Limb (tissue), 2 donors: ENCODE measurements at regions not wholly inside any gene's neighbourhood (a gene's known extent, or its start where the extent isn't known, plus 50 kb on each side); places are given as distances from the start of the nearest gene placed in this dataset.

Source experiments
- DNase-seq, 2 donors: peaks; one replicate each; pipeline ENCODE4 v3.0.0-alpha.2; 2016; ENCODE audit errors: extremely low spot score in 2 of 2

DNA sequence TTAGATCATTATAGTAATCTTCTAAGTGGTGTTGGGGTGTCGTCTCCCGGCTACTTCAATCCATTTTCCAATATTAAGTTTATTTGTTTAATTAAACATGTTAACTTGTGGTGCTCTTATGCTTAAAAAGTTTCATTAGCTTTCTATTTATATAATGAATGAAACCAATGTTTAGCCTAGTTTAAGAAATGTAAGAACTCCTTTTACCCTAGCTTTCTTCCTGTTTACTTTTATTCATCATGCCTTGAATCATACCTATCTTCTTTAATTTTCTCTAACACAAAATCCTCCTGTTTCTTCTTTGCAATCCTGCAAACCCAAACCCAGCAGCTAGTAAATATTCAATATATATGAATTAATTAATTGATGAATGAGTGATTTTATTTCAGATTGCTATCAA is 1276.7 kb upstream of the PIK3C3 start:
- no peak for DNase-seq

DNA sequence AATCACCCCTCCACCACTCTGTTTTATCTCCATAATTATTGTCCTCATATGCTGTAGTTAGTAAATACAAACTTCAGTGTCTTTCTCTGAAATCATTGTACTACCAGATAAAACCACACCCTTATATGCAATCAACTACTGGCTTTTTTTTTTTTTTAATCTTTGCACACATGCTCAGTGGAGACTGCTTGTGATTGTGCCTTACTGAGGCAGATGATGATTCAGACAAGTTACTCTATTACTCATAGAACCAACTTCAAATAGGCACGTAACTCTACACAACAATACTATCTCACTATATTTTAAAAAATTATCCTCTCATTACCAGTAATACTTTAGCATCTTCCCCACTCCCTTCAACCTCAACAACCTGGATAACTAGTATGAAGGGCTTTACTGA is 1278.4 kb upstream of the PIK3C3 start:
- no peak for DNase-seq

DNA sequence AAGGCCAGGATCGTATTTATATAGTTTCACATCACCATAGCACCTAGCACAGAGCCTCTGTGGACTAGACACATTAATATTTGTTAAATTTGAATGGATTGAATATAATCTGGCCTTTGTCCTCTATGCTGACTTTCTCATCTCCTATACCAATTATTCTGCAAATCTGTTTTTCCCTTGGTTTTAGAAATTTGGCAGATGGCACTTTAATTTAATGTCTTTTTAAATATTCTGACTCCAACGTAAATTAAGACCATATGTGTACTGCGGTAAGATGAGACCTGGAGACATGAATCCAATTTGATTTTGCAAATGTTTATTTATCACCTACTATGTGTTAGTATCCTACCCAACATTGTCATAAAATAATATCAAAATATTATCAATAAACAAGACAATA is 1281.9 kb upstream of the PIK3C3 start:
- no peak for DNase-seq

DNA sequence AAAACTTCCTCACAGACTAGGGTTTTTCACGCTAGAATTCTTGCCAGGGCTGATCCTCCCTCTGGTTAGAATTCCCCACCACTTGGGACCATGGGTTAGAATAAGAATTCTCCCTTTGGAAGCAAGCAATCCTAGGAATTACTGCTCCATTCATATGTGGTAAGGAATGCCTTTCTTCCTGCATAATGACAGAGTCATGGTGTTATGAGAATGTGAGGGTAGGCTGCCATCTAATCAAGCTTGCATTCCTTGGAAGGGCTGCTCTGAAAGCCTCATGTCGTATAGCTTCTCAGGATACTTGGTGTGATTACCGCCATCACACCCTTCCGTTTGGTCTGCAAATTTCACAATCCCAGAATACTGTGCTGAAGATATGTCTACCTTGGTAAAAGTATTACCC is 1282.4 kb upstream of the PIK3C3 start:
- no peak for DNase-seq

DNA sequence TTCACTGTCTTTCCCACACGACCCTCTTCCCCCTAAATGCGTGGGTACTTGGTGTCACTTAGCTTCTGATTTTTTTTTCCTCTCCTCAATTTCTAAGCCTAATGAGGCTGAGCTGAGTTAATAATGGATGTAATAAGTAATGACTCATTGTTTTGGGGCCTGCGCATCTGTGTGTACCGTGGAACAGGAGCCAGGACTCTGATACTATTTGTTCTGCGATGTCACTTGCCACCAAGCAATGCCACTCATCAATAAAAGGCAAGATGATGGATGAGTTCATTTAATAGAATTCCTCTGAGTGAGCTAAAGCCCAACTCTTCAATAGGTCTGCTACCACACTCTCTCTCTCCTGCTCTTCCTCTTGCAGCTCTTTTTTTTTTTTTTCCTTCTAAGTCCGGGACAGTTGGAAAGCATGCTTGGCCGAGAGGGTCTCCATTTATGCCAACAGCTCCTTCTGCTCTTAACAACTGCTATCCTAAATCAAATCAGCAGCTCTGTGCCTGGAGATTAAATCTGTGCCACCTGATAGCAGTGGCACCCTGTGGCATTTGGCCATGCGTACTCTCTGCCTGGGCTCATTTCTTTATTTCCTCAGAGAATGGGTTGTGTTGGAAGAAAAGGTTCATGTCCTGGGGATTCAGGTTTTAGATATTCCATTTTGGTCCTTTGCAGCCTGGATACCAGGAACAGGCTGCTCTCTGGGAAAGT is 1284.2 kb upstream of the PIK3C3 start:
- DNase-seq, result no peak

DNA sequence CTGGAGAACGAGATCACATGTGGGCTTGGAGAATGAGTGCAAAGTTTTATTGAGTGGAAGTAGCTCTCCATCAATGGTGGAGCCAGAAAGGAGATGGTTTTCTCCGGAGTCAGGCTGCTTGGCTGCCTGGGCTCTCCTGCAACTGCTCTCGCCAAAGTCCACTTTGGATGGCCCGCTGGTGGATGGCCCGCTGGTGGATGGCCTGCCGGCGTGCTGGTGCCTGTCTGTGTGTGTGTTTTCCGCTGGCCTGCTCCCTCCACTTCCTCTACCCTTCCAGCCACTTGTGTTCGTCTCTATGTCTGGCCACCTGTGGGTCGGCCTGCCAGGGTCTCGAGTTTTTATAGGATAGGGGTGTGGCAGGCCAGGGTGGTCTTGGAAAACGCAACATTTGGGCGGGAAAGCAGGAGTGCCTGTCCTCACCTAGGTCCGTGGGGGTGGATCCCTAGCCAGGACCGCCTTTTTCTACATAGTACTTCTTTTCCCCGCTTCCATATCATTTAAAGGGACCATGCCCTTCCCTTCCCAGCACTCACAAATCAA is 1292.1 kb upstream of the PIK3C3 start:
- no peak for DNase-seq

DNA sequence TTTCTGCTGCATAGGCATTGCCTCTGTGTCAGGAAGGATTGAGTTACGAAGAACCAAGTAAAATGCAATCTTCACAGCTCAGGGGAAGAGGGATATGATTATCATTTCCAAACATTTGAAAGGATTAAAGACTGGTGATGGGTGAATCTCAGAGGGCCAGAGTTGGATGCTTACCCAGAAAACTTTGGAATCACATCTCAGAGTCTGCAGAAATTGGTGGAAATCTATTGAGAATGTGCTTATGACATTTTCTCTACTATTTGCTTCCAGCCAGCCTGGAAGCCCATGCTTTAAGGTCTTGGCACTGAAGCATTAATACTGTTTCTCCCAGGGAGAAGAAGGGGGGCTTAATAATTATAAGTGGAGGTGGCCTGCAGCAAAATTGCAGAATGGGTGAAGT is 1301.4 kb upstream of the PIK3C3 start:
- DNase-seq, result peak in 1 of 2 donors; percentile 40

DNA sequence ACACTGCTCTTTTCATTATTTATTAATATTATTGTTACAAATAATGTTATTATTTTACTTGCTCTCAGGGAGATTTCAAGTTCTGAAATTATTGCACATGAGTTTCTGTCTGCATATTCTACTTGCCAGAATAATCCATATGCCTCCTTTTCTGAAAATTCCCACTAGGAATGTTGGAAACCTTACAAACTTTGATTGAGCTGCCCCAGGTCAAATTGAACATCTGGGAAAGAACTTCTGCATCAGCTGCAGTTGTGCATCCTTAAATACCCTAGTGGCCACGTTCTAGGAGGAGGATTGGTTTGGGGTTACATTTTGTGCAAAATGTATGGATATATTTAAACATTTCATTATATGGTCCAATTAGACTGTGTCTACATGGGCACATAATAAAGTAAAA is 1302.7 kb upstream of the PIK3C3 start:
- peak in 1 of 2 donors; percentile 36 for DNase-seq

DNA sequence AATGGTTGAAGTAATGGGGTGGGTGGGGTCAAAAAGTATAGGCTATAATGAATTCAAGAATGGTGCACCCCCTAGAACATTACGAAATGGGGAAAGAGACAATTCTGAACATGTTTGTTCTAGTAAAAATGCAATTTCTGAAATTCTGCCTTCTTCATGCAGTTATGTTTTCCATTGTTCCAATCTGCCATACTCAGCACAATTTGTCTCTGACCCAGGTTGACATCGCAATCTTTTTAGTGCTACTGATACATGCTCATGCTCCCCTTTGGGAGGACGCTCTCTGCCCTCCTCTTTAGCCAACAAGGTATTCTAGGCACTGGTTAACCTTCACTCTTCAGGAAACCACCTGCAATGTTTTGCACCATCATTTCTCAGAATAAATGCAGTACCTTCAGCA is 1303.9 kb upstream of the PIK3C3 start:
- DNase-seq, result no peak

DNA sequence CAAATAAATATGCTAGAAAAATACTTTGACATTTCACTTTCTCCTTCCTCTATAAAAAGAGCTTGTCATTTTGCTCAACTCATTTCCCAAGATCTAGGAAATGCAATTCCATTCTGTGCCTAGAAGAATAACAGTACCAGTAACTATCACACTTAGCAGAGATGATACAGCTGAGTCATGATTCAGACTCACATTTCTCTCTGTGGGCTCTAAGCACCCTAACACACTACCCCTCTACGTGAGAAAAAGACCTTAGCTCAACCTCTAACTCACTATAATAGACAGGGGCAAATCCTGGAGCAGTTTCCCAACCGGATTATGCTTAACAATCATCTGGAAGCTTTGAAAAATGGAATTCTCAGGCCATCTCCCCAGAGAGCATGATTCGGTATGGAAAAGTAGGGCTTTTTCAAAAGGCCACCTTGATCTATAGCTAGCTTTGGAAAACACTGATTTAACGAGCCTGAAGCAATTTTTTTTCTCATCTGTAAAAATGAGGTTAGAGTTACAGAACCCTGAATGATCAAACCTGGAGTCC is 1312.3 kb upstream of the PIK3C3 start:
- DNase-seq, result no peak

DNA sequence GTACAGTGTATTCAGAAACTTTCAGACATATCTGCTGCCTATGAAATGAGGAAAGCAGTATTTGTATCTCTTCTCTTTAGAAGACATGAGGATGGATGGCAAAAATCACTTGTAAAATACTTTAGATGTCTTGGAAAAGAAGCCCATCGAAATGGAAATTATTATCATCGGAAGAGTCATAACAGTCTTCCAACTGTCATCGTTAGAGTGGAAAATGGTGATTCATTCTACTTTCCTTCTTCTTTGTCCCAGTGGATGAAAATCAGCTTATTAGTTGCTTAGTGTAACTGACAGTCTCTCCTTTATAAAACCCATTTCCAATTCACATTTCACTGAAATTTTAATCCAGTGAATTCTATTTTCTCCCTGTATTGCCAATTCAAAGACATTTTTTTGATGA is 1323.7 kb upstream of the PIK3C3 start:
- no peak for DNase-seq

DNA sequence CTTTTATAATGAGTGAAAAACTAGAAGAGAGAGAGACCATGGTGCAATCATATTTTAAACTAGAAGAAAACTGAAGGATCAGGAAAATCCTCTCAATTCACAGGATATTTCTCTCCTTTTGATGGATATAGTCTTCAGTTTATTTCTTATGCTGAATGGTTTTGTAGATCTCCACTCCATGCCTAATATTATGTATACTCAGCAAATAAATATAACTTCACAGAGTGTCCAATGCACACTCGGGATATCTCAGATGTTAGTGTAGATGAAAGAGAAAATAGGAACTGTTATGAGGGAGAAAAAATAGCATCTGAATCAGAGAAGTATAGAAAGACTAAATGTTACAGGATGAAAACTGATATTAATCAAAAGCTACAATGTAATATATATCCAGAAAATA is 1324.5 kb upstream of the PIK3C3 start:
- no peak for DNase-seq

DNA sequence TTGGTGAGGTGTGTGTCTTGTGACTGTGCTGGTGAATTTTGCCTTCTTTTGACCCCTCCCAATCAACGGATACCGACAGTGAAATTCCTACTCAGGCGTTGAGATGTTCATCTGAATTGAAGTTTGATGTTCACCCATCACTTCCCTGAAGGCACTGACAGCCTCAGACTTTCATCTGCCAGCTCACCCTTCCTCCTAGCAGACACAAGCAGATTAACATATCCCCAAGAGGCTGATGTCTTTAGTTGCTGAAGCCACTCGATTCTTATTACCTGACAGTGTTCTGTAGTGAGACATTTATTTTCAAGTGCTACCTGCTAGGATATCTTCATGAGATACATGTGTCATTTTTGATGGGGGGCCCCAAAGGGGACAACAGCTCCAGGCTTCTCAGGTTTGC is 1330.1 kb upstream of the PIK3C3 start:
- DNase-seq, result no peak

DNA sequence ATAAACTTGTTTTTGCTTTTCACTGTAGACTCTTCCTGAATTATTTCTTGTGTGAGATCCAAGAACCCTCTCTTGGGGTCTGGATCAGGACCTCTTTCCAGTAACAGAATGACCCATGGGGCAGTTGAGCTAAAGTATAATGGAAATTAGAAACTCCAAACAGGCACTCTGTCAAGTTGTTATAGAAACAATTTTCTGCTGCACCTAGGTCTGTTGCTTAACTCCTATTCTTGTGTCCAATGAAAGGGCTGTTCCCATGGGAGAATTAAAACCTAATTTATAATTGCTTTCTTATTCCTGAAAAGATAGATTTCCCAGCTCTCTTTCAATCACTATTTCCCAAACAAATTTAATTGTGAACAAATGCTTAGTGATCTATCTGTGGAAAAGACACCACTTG is 1341.3 kb upstream of the PIK3C3 start:
- DNase-seq, result no peak

DNA sequence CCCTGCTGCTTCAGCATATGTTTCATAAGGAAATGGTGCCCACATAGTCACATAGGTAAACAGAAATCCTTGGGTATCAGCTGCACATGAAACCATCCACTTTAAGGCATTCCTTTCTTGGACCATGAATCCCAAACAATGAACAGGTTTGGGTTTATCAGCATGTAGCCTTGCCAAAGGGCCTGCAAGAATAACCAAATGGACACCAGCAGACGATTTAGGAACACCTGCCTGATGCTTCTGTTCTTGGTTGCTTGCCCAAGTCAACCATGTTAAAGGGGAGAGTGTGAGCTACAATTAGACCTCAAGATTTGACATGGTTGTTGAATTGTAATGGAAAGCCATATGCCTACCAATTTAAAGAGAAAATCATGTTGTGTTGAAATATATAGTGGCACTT is 1342.7 kb upstream of the PIK3C3 start:
- DNase-seq, result no peak

DNA sequence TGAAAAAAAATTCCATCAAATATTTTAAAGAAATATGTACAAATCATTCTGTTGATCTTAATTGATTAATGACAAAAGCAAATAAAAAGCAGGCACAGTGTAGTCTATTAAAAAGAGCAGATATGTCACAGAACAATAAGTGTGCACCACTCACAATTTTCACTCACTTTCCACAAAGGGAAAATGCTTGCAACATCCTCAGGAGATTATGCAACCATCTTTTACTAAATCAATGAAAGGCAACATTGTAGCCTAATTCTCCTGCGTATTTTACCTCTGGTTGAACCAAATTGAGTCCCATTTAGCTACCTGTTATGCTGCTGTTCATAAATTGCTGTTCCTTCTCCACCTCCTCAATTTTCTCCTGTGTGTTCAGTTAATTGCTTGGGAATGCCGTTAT is 1346.8 kb upstream of the PIK3C3 start:
- no peak for DNase-seq

DNA sequence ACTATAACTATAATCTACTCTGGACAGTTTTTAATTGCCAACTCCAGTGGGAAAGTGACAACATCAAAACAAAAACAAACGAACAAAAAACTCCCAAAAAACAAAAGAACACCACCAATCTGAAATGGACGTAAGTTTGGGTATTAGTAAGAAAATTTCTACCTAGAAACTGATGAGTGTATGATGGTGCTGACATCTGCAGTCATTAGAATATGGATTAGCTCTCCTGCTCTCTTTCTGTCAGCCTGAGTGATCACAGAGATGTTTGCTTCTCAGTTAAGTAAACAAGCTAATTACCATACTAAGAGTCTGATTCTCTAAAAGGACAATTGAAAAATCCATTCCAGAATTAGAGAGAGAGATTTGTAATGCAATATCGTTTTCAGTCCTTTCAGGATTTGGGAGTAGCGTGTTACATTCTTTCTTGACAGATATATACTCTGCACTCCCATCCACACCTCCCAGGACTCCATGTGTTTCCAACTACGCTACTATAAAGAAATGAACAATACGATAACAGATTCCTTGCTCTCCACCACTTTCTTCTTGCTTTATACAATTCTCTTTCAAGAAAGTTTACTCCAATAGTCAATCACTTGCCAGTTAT is 1347.4 kb upstream of the PIK3C3 start:
- DNase-seq, result no peak

DNA sequence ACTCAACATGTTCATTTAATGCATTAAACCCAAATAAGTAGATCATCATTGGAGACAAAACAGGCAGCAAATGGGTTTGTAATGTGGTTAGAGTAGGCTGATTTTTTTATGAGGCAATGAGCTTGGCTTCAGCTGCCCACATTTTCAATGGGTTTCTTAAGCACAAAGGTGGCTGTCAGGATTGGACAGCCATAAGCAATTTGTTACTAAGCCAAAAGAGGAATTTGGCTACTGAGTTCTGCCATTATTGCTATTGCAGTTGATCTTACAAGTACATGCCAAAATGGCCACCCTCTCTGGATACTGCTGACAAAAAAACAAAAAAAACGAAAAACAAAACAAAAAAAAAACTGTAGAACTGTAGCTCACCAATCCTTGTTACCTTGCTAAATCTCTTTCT is 1348.0 kb upstream of the PIK3C3 start:
- no peak for DNase-seq

DNA sequence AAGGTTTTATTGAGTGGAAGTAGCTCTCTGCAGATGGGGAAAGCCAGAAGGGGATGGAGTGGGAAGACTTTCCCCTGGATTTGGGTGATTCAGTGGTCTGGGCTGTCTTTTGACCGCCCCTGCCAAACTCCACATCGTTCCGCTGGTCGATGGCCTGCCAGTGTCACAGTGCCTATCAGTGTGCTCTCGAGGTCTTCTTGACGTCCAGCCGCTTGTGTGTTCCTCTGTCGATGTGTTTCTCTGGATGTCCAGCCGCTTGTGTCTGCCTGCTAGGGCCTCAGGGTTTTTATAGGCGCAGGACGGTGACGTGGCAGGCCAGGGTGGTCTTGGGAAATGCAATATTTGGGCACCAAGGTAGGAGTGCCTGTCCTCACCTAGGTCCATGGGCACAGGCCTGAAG is 1371.4 kb upstream of the PIK3C3 start:
- DNase-seq, result no peak

DNA sequence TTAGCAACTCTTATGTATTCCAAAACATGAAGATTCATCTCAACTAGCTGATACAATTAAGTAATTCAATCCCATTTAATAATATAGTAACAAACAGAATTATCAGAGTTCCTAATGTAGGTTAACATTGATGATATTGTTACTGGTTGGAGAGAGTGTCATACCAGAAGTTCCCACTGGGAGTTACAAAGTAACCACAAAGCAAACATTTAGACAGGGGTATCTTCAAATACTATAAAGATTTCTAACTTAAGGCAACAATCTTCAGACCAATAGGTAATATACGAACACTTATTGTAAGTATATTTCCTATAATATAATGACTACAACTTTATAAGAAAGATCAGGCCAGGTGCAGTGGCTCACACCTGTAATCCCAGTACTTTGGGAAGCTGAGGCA is 1372.9 kb upstream of the PIK3C3 start:
- DNase-seq, result no peak

DNA sequence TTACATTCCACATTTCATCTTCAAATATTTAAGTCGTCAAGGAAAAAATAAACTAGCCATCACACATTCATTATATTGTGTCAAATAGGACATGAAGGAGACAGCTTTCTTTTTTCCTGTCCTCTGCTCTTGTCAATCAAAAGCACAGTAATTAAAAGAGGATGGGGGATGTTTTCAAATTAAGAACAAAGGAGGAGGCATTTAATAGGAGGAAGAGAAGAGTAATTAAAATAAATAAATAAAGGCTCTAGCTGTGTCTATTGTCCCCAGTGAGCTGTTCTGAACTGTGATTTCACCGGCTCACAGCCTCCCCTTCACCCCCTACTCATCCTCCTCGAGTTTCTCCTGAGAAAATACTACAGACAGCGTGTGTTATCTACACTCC is 1377.1 kb upstream of the PIK3C3 start:
- no peak for DNase-seq

DNA sequence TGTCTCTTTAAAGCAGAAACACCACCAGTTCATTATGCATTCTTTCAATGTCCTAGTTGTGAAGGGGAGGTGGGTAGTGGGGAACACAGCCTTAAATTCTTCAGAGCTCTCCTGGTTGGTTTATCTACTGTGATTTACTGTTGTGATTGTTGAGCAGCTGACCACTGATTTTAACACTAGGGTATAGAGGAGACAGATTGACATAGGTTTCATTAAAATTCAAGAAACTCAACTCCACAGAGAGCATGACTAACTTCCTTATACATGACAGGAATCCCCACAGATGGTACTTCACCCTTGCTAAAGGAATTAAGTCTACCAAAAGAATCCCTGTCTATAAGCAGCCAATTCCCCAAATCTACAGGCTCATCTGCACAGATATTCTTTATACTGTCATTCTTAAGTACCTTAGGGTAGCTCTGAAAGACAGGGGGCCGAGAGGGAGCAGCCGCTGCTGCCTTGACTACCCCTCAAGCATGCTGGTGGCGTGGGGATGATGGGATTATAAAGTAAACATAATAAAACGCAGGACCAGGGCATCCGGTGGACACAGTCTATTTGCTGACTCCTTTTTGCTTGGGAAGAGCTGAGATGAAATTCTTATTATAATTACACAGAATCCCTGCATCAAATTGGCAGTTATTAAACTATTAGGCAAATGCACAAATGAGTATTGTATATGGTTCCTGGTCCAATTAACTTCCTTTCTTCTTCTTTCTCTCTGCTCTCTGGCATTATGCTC is 1377.6 kb upstream of the PIK3C3 start:
- no peak for DNase-seq
